ENCODE measurements at regions not wholly inside any gene's neighbourhood (a gene's known extent, or its start where the extent isn't known, plus 50 kb on each side); places are given as distances from the start of the nearest gene placed in this dataset.

- ChIA-PET CTCF (no interaction called here), POLR2A (no interaction called here)
- no peak for TF ChIP-seq CTCF (IDR thresholded peaks at IDR 0.05; ENCODE audit: low read depth, low read length)
- no peak for DNase-seq (ENCODE audit: low read depth, low spot score)
- H3K27ac ChIP-seq (ENCODE audit: low read depth, low read length), result no peak overlapping the region
- H3K4me3 ChIP-seq (ENCODE audit: low read depth, low read length), result no peak overlapping the region
- H3K9me3 ChIP-seq (ENCODE audit: control insufficient read depth, insufficient read depth, low read length), result no peaks in the 10 kb centered on the region
- no peaks in the 10 kb centered on the region for H3K27me3 ChIP-seq (ENCODE audit: control insufficient read depth, insufficient read depth, low read length)
These were observed 1560.0 kb downstream of the PCDH9 start for GRCh38 chr13:65670014-65670625.

GRCh38 chr13:65660731-65661130, 1569.4 kb downstream of the PCDH9 start:
- no peak for TF ChIP-seq CTCF (IDR thresholded peaks at IDR 0.05; ENCODE audit: low read depth, low read length)
- ChIA-PET CTCF (interaction anchor here (0.5 kb wide), 1 partner anchor 704 kb away, joined by 5 read pairs; no protein-coding TSS in a partner anchor), POLR2A (no interaction called here)
- Histone ChIP-seq H3K27ac (ENCODE audit: low read depth, low read length) (no peak overlapping the region), H3K9me3 (ENCODE audit: control insufficient read depth, insufficient read depth, low read length) (no peaks in the 10 kb centered on the region), H3K4me3 (ENCODE audit: low read depth, low read length) (no peak overlapping the region), H3K27me3 (ENCODE audit: control insufficient read depth, insufficient read depth, low read length) (no peaks in the 10 kb centered on the region)
- DNase-seq (ENCODE audit: low read depth, low spot score), result no peak

GRCh38 chr13:65656740-65657329, 1573.3 kb downstream of the PCDH9 start:
- TF ChIP-seq CTCF (IDR thresholded peaks at IDR 0.05; ENCODE audit: low read depth, low read length), result peak; percentile 67
- H3K9me3 ChIP-seq (ENCODE audit: control insufficient read depth, insufficient read depth, low read length), result no peaks in the 10 kb centered on the region
- DNase-seq (ENCODE audit: low read depth, low spot score), result no peak
- CTCF ChIA-PET, result interaction anchor here (0.6 to 3.3 kb wide), 12 partner anchors 18 to 1838 kb away, joined by 3 to 18 read pairs (median 4); no protein-coding TSS in a partner anchor
- H3K27me3 ChIP-seq (ENCODE audit: control insufficient read depth, insufficient read depth, low read length), result no peaks in the 10 kb centered on the region
- H3K4me3 ChIP-seq (ENCODE audit: low read depth, low read length), result no peak overlapping the region
- no peak overlapping the region for H3K27ac ChIP-seq (ENCODE audit: low read depth, low read length)
- POLR2A ChIA-PET, result no interaction called here

GRCh38 chr13:65653613-65654012, 1576.5 kb downstream of the PCDH9 start:
- ChIA-PET POLR2A (no interaction called here), CTCF (interaction anchor here (1.3 kb wide), 1 partner anchor 15 kb away, joined by 3 read pairs; no protein-coding TSS in a partner anchor)
- no peak overlapping the region for H3K4me3 ChIP-seq (ENCODE audit: low read depth, low read length)
- no peaks in the 10 kb centered on the region for H3K27me3 ChIP-seq (ENCODE audit: control insufficient read depth, insufficient read depth, low read length)
- no peak for TF ChIP-seq CTCF (IDR thresholded peaks at IDR 0.05; ENCODE audit: low read depth, low read length)
- no peaks in the 10 kb centered on the region for H3K9me3 ChIP-seq (ENCODE audit: control insufficient read depth, insufficient read depth, low read length)
- H3K27ac ChIP-seq (ENCODE audit: low read depth, low read length), result no peak overlapping the region
- no peak for DNase-seq (ENCODE audit: low read depth, low spot score)

GRCh38 chr13:65650321-65650720, 1579.8 kb downstream of the PCDH9 start:
- no peak overlapping the region for H3K27ac ChIP-seq (ENCODE audit: low read depth, low read length)
- no peak for DNase-seq (ENCODE audit: low read depth, low spot score)
- CTCF ChIA-PET, result interaction anchor here (1.2 kb wide), 1 partner anchor 12 kb away, joined by 3 read pairs; no protein-coding TSS in a partner anchor
- H3K4me3 ChIP-seq (ENCODE audit: low read depth, low read length), result no peak overlapping the region
- POLR2A ChIA-PET, result no interaction called here
- H3K27me3 ChIP-seq (ENCODE audit: control insufficient read depth, insufficient read depth, low read length), result no peaks in the 10 kb centered on the region
- H3K9me3 ChIP-seq (ENCODE audit: control insufficient read depth, insufficient read depth, low read length), result no peaks in the 10 kb centered on the region
- no peak for TF ChIP-seq CTCF (IDR thresholded peaks at IDR 0.05; ENCODE audit: low read depth, low read length)

Data from AG04450 (cell line).